ENCODE measurements at regions not wholly inside any gene's neighbourhood (a gene's known extent, or its start where the extent isn't known, plus 50 kb on each side); places are given as distances from the start of the nearest gene placed in this dataset.

DNA sequence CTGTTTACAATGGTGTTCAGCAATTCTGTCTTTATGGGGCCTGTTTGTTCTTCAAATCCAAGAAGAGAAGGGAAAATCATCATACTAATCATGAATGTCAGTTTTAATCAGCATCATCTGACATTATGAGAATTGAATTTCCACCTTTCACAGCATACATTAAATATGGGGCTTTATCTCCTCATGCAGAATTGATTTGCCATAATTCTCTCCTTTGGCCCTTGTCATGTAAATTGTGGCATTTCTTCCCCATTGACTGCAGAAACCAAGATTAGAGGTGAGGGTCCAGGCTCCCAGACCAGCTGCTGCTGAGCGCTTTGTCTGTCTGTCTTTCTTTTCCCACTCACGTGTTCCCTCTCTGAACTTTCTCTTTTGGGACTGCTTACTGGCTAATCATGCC, 232.1 kb upstream of the NAV2 start:
- ChIA-PET CTCF (no interaction called here), POLR2A (no interaction called here)
- Histone ChIP-seq H3K27ac (ENCODE audit: low read length) (no peak overlapping the region), H3K4me1 (ENCODE audit: control insufficient read depth, insufficient read depth, low read length) (no peaks in the 10 kb centered on the region; the same call in 1 of the 2 replicates), H3K27me3 (ENCODE audit: control insufficient read depth, insufficient read depth, low read length) (peaks cover 30% of the 10 kb centered on the region), H3K9me3 (ENCODE audit: control insufficient read depth, insufficient read depth, low read depth, low read length) (no peaks in the 10 kb centered on the region), H3K4me3 (ENCODE audit: low read depth in 2 of 2, low read length in 2 of 2) (no peak overlapping the region), H3K36me3 (ENCODE audit: control insufficient read depth, insufficient read depth, low read length) (no peaks in the 10 kb centered on the region)
- no peak for ATAC-seq
- DNase-seq (ENCODE audit: low read depth, low spot score): no peak
- intact Hi-C loops (cut with micrococcal nuclease; ENCODE audit: unreplicated experiment): no loop called here
- BruUV-seq (replicated peaks): no TSS peak
- in situ Hi-C loops (cut with HindIII; ENCODE audit: low pct_unique_long_range_greater_than_20kb, low sequenced_read_pairs): no loop called here
- TF ChIP-seq, protein P1, sequence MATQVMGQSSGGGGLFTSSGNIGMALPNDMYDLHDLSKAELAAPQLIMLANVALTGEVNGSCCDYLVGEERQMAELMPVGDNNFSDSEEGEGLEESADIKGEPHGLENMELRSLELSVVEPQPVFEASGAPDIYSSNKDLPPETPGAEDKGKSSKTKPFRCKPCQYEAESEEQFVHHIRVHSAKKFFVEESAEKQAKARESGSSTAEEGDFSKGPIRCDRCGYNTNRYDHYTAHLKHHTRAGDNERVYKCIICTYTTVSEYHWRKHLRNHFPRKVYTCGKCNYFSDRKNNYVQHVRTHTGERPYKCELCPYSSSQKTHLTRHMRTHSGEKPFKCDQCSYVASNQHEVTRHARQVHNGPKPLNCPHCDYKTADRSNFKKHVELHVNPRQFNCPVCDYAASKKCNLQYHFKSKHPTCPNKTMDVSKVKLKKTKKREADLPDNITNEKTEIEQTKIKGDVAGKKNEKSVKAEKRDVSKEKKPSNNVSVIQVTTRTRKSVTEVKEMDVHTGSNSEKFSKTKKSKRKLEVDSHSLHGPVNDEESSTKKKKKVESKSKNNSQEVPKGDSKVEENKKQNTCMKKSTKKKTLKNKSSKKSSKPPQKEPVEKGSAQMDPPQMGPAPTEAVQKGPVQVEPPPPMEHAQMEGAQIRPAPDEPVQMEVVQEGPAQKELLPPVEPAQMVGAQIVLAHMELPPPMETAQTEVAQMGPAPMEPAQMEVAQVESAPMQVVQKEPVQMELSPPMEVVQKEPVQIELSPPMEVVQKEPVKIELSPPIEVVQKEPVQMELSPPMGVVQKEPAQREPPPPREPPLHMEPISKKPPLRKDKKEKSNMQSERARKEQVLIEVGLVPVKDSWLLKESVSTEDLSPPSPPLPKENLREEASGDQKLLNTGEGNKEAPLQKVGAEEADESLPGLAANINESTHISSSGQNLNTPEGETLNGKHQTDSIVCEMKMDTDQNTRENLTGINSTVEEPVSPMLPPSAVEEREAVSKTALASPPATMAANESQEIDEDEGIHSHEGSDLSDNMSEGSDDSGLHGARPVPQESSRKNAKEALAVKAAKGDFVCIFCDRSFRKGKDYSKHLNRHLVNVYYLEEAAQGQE (IDR thresholded peaks at IDR 0.05; ENCODE audit: insufficient read depth in 1 of 2, low read depth in 2 of 2, low read length in 1 of 2): no peak
- TF ChIP-seq, protein P2, sequence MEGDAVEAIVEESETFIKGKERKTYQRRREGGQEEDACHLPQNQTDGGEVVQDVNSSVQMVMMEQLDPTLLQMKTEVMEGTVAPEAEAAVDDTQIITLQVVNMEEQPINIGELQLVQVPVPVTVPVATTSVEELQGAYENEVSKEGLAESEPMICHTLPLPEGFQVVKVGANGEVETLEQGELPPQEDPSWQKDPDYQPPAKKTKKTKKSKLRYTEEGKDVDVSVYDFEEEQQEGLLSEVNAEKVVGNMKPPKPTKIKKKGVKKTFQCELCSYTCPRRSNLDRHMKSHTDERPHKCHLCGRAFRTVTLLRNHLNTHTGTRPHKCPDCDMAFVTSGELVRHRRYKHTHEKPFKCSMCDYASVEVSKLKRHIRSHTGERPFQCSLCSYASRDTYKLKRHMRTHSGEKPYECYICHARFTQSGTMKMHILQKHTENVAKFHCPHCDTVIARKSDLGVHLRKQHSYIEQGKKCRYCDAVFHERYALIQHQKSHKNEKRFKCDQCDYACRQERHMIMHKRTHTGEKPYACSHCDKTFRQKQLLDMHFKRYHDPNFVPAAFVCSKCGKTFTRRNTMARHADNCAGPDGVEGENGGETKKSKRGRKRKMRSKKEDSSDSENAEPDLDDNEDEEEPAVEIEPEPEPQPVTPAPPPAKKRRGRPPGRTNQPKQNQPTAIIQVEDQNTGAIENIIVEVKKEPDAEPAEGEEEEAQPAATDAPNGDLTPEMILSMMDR (IDR thresholded peaks at IDR 0.05): no peak
- TF ChIP-seq TCF7L2 (IDR thresholded peaks at IDR 0.05; ENCODE audit: low read depth, low read length): no peak
- TF ChIP-seq POLR2AphosphoS5 (IDR thresholded peaks at IDR 0.05; ENCODE audit: low read depth, low read length): no peak
- no peak for TF ChIP-seq SIN3A (IDR thresholded peaks at IDR 0.05; ENCODE audit: borderline replicate concordance, insufficient read depth, low read depth, low read length)

DNA sequence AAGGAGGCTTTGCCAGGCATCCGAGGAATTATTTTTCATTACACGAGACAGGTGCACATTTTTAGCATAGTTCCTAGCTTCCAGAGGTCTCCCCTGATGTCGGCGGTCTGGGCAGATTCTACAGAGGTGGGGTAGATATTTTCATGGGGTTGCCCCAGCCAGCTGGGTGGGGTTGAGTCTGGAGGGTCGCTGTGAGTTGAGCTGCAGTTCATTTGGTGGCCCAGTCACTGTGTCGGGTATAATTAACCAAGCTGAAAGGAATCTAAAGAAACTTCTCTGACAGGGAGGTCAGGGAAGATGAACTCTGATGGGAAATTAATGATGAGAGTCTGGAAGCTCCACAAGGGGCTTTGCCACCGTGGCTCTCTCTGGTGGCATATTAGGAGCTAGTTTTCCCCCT, 233.7 kb upstream of the NAV2 start:
- ATAC-seq: no peak
- ChIA-PET POLR2A (no interaction called here), CTCF (no interaction called here)
- H3K4me3 ChIP-seq (ENCODE audit: low read depth in 2 of 2, low read length in 2 of 2): no peak overlapping the region
- in situ Hi-C loops (cut with HindIII; ENCODE audit: low pct_unique_long_range_greater_than_20kb, low sequenced_read_pairs) (no loop called here), intact Hi-C loops (cut with micrococcal nuclease; ENCODE audit: unreplicated experiment) (no loop called here)
- no peaks in the 10 kb centered on the region for H3K9me3 ChIP-seq (ENCODE audit: control insufficient read depth, insufficient read depth, low read depth, low read length)
- TF ChIP-seq POLR2AphosphoS5 (IDR thresholded peaks at IDR 0.05; ENCODE audit: low read depth, low read length) (no peak), TCF7L2 (IDR thresholded peaks at IDR 0.05; ENCODE audit: low read depth, low read length) (no peak), SIN3A (IDR thresholded peaks at IDR 0.05; ENCODE audit: borderline replicate concordance, insufficient read depth, low read depth, low read length) (no peak)
- TF ChIP-seq, protein P2 (IDR thresholded peaks at IDR 0.05): no peak
- TF ChIP-seq, protein P1 (IDR thresholded peaks at IDR 0.05; ENCODE audit: insufficient read depth in 1 of 2, low read depth in 2 of 2, low read length in 1 of 2): no peak
- no peaks in the 10 kb centered on the region; the same call in 1 of the 2 replicates for H3K4me1 ChIP-seq (ENCODE audit: control insufficient read depth, insufficient read depth, low read length)
- no peaks in the 10 kb centered on the region for H3K36me3 ChIP-seq (ENCODE audit: control insufficient read depth, insufficient read depth, low read length)
- no TSS peak for BruUV-seq (replicated peaks)
- no peak overlapping the region for H3K27ac ChIP-seq (ENCODE audit: low read length)
- peaks cover 31% of the 10 kb centered on the region for H3K27me3 ChIP-seq (ENCODE audit: control insufficient read depth, insufficient read depth, low read length)
- no peak for DNase-seq (ENCODE audit: low read depth, low spot score)
